K562 (cell line): ENCODE measurements at regions not wholly inside any gene's neighbourhood (a gene's known extent, or its start where the extent isn't known, plus 50 kb on each side); places are given as distances from the start of the nearest gene placed in this dataset.

Experiments used
- ATAC-seq: fragments of 200-7000 bp; cut with Tn5 transposase; 3 replicates; pipeline ENCODE4 v1.9.1; 2020; ENCODE audit warnings: moderate library complexity
- BruUV-seq: library from RNA; stranded (reverse); fragments of 400-500 nt; replicated peaks from 2 replicates; lab custom pipeline; 2021; lab: Mats Ljungman, UMichigan
- CTCF ChIA-PET: fragments of 300-600 bp; formaldehyde crosslinking; extraction: SDS; loops from one replicate; lab custom pipeline; 2021; ENCODE audit warnings: low intra/inter-chr PET ratio; lab: Yijun Ruan, JAX
- POLR2A ChIA-PET: fragments of 300-600, 350-650 bp; sonication (Branson Sonifier 250); formaldehyde crosslinking; extraction: SDS; loops from one replicate; lab custom pipeline; 2021; ENCODE audit warnings: antibody characterized with exemption, inconsistent platforms; lab: Yijun Ruan, JAX
- DNase-seq, 4 experiments: peaks; one replicate each; pipeline versions ENCODE4 v3.0.0 to v3.0.0-alpha.2; 2011 to 2018; ENCODE audit warnings: low spot score in 3 of 4, mixed read lengths in 3 of 4; ENCODE audit errors: extremely low read depth in 1 of 4
- FAIRE-seq: peaks from 2 replicates; lab custom pipeline; 2011; peaks lifted over from hg19 to GRCh38; lab: Jason Lieb, UNC
- H2AFZ ChIP-seq: 2 replicates; pipeline ENCODE4 v1.6.0; 2011; ENCODE audit warnings: low read depth, low read length, control low read depth, inconsistent platforms
- H3K27ac ChIP-seq: fragments of 200-600 bp; 3 replicates; pipeline ENCODE4 v1.8.0; 2011; ENCODE audit warnings: low read depth, mild to moderate bottlenecking, control low read depth, inconsistent platforms, low read length, moderate library complexity, mixed read lengths; ENCODE audit errors: extremely low read depth
- H3K27me3 ChIP-seq, 2 experiments: fragments of 300-600 bp in 1 of 2; 2 replicates in 1 of 2; 3 replicates in 1 of 2; pipeline versions ENCODE4 v1.6.0 to v1.8.0; 2011; ENCODE audit warnings: inconsistent platforms in 2 of 2, low read length in 2 of 2, mild to moderate bottlenecking in 1 of 2, mixed read lengths in 1 of 2, moderate library complexity in 1 of 2; ENCODE audit not compliant: control insufficient read depth in 2 of 2, insufficient read depth in 2 of 2
- H3K36me3 ChIP-seq: fragments of 300-600 bp; 3 replicates; pipeline ENCODE4 v1.8.0; 2011; ENCODE audit warnings: mild to moderate bottlenecking, low read length, inconsistent platforms; ENCODE audit not compliant: control insufficient read depth, insufficient read depth
- H3K4me1 ChIP-seq, 2 experiments: fragments of 200-600 bp in 1 of 2; replicated peaks in 1 of 2; 2 replicates in 1 of 2; 3 replicates in 1 of 2; pipeline versions ENCODE4 v1.5.1 to v1.8.0; 2011; ENCODE audit warnings: inconsistent platforms in 2 of 2, low read length in 2 of 2, mild to moderate bottlenecking in 1 of 2, mixed read lengths in 1 of 2, moderate library complexity in 1 of 2; ENCODE audit not compliant: control insufficient read depth in 2 of 2, insufficient read depth in 2 of 2
- H3K4me2 ChIP-seq: 2 replicates; pipeline ENCODE4 v1.6.1; 2011; ENCODE audit warnings: low read length, control low read depth, inconsistent platforms, mixed read lengths; ENCODE audit not compliant: insufficient read depth
- H3K4me3 ChIP-seq: fragments of 200-600 bp; sonication (generic), shearing (Covaris generic); 2 replicates; pipeline ENCODE4 v1.5.1; 2016; ENCODE audit warnings: control low read depth, inconsistent platforms
- H3K79me2 ChIP-seq: fragments of 200-600 bp; 3 replicates; pipeline ENCODE4 v1.8.0; 2011; ENCODE audit warnings: low read length, inconsistent platforms; ENCODE audit not compliant: control insufficient read depth, insufficient read depth
- H3K9ac ChIP-seq, 2 experiments: 2 replicates each; pipeline versions ENCODE4 v1.6.0 to v1.6.1; 2011; ENCODE audit warnings: low read depth in 2 of 2, low read length in 2 of 2, control low read depth in 1 of 2, inconsistent platforms in 1 of 2, mild to moderate bottlenecking in 1 of 2, mixed read lengths in 1 of 2; ENCODE audit not compliant: insufficient read depth in 1 of 2
- H3K9me1 ChIP-seq: one replicate; pipeline ENCODE4 v1.6.0; 2011; ENCODE audit warnings: inconsistent platforms, mild to moderate bottlenecking, low read length, moderate library complexity; ENCODE audit not compliant: control insufficient read depth, insufficient read depth
- H3K9me3 ChIP-seq: replicated peaks from 2 replicates; pipeline ENCODE4 v1.5.1; 2011; ENCODE audit warnings: low read depth, low read length, inconsistent platforms; ENCODE audit not compliant: control insufficient read depth, insufficient read depth
- H4K20me1 ChIP-seq: replicated peaks from 2 replicates; pipeline ENCODE4 v1.6.1; 2011; ENCODE audit warnings: low read length, inconsistent platforms, mixed read lengths; ENCODE audit not compliant: control insufficient read depth, insufficient read depth
- ATF6 ChIP-seq: sonication (generic); formaldehyde crosslinking; IDR thresholded peaks from 2 replicates; pipeline ENCODE4 v1.4.0; 2020; ENCODE audit warnings: mild to moderate bottlenecking, missing genetic modification reagents
- BCOR ChIP-seq: fragments of 450-650 bp; IDR thresholded peaks from 2 replicates; pipeline ENCODE4 v1.6.1; 2016
- CREB3 ChIP-seq: fragments of 450-650 bp; conservative IDR thresholded peaks from 2 replicates; pipeline ENCODE4 v1.6.1; 2016; ENCODE audit warnings: missing genetic modification characterization, low read depth, mild to moderate bottlenecking, missing compliant biosample characterization, moderate library complexity
- CREB5 ChIP-seq: fragments of 250-450 bp; sonication (Bioruptor Pico); IDR thresholded peaks from 2 replicates; pipeline ENCODE4 v1.5.0; 2020; ENCODE audit warnings: mild to moderate bottlenecking
- ELF2 ChIP-seq: fragments of 250-450 bp; sonication (Bioruptor Pico); IDR thresholded peaks from 2 replicates; pipeline ENCODE4 v1.5.0; 2021; ENCODE audit warnings: mild to moderate bottlenecking
- HNRNPL ChIP-seq: fragments of 200-400 bp; formaldehyde crosslinking; IDR thresholded peaks from 2 replicates; pipeline ENCODE4 v1.6.1; 2017; ENCODE audit warnings: low read depth, mild to moderate bottlenecking, low read length
- KLF13 ChIP-seq: fragments of 450-650 bp; IDR thresholded peaks from 2 replicates; pipeline ENCODE4 v1.6.1; 2016; ENCODE audit warnings: missing genetic modification characterization, low read depth, mild to moderate bottlenecking, missing compliant biosample characterization, moderate library complexity, borderline replicate concordance
- MAFG ChIP-seq: fragments of 450-650 bp; conservative IDR thresholded peaks from 2 replicates; pipeline ENCODE4 v1.6.1; 2016; ENCODE audit warnings: missing genetic modification characterization, missing compliant biosample characterization
- OTX1 ChIP-seq: fragments of 450-650 bp; formaldehyde crosslinking; IDR thresholded peaks from 2 replicates; pipeline ENCODE4 v1.4.0; 2022; ENCODE audit warnings: mild to moderate bottlenecking
- RAD51 ChIP-seq: fragments of 450-650 bp; IDR thresholded peaks from 2 replicates; pipeline ENCODE4 v1.7.1; 2016; ENCODE audit warnings: low read depth, mild to moderate bottlenecking, borderline replicate concordance
- SAP30 ChIP-seq: fragments of 200-600 bp; sonication (generic); IDR thresholded peaks from 2 replicates; pipeline ENCODE4 v1.6.1; 2012; ENCODE audit warnings: borderline replicate concordance, low read depth, mild to moderate bottlenecking, moderate library complexity, low read length, control low read depth, inconsistent platforms; ENCODE audit not compliant: insufficient read depth, poor library complexity, severe bottlenecking
- SMARCC2 ChIP-seq: fragments of 450-650 bp; IDR thresholded peaks from 2 replicates; pipeline ENCODE4 v1.6.1; 2017; ENCODE audit warnings: antibody characterized with exemption, moderate library complexity, mild to moderate bottlenecking, low read depth
- ZBTB1 ChIP-seq: sonication (generic); formaldehyde crosslinking; IDR thresholded peaks from 2 replicates; pipeline ENCODE4 v1.8.1; 2023; ENCODE audit warnings: missing genetic modification reagents, low read depth, mild to moderate bottlenecking, borderline replicate concordance
- ZKSCAN1 ChIP-seq: fragments of 150-350 bp; IDR thresholded peaks from 2 replicates; pipeline ENCODE4 v1.6.1; 2016; ENCODE audit warnings: low read depth, low read length
- ZNF589 ChIP-seq: fragments of 200-800 bp; sonication (Bioruptor generic); IDR thresholded peaks from 2 replicates; pipeline ENCODE4 v1.6.1; 2016; ENCODE audit warnings: low read depth, missing genetic modification characterization, missing compliant biosample characterization
- ZNF707 ChIP-seq: fragments of 250-450 bp; sonication (Bioruptor Pico); conservative IDR thresholded peaks from 2 replicates; pipeline ENCODE4 v1.8.0; 2022; ENCODE audit warnings: inconsistent platforms, mild to moderate bottlenecking, moderate library complexity
- ZNF785 ChIP-seq: fragments of 250-450 bp; sonication (Bioruptor Pico); IDR thresholded peaks from 2 replicates; pipeline ENCODE4 v1.4.0; 2020; ENCODE audit warnings: mild to moderate bottlenecking
- WGBS: fragments of 100-300 bp; shearing (Covaris generic); methylation state at CpG from one replicate; pipeline ENCODE4 v1.1.6; 2016; ENCODE audit warnings: low coverage, mixed read lengths; ENCODE audit not compliant: insufficient coverage; ENCODE audit errors: missing lambda C conversion rate; 5-methylcytosine and 5-hydroxymethylcytosine counted together
- in situ Hi-C: fragments of 300-500 bp; cut with MboI; formaldehyde crosslinking; loops from 4 replicates; pipeline ENCODE4 v1.15.0; 2018; ENCODE audit warnings: inconsistent platforms, mixed read lengths
- intact Hi-C: fragments of 100-400 bp; cut with micrococcal nuclease; formaldehyde crosslinking; loops from 2 replicates; pipeline ENCODE4 v1.14.2; 2022

- FAIRE-seq (no peak), ATAC-seq (no peak), DNase-seq (no peak)
- no peak overlapping the region for H3K4me3 ChIP-seq
- H2AFZ ChIP-seq = no peak overlapping the region
- H3K27me3 ChIP-seq = no peaks in the 10 kb centered on the region
- no peaks in the 10 kb centered on the region for H3K79me2 ChIP-seq
- no peaks in the 10 kb centered on the region for H3K36me3 ChIP-seq
- CTCF ChIA-PET = no interaction called here
- no TSS peak for BruUV-seq
- in situ Hi-C loops (no loop called here), intact Hi-C loops (no loop called here)
- no peaks in the 10 kb centered on the region for H4K20me1 ChIP-seq
- H3K27ac ChIP-seq = no peak overlapping the region
- no peaks in the 10 kb centered on the region for H3K9me3 ChIP-seq
- WGBS = 0% methylated on average over 1 of the region's 1 CpG
- no peaks in the 10 kb centered on the region for H3K9me1 ChIP-seq
- H3K9ac ChIP-seq = no peak overlapping the region
- H3K4me1 ChIP-seq = no peaks in the 10 kb centered on the region; a peak in 1 of 5 replicates
- H3K4me2 ChIP-seq = no peak overlapping the region
- POLR2A ChIA-PET = no interaction called here
- TF ChIP-seq OTX1 (CRISPR knock-in tag) (no peak), SMARCC2 (no peak), MAFG (tag) (no peak), ELF2 (CRISPR knock-in tag) (no peak), ZBTB1 (no peak), ZNF785 (no peak), RAD51 (no peak), BCOR (no peak), HNRNPL (no peak), KLF13 (tag) (no peak), ZNF707 (CRISPR knock-in tag) (no peak), SAP30 (no peak), ZKSCAN1 (no peak), CREB5 (no peak), CREB3 (tag) (no peak), ZNF589 (CRISPR knock-in tag) (no peak), ATF6 (no peak)
These were observed 300.0 kb upstream of the TRPC7 start for GRCh38 chr5:136665331-136665730.
